ENCODE measurements at regions not wholly inside any gene's neighbourhood (a gene's known extent, or its start where the extent isn't known, plus 50 kb on each side); places are given as distances from the start of the nearest gene placed in this dataset.
"Not testable (repeated sequence)": the region's sequence is repeated elsewhere in the genome, so short reads cannot be mapped to it uniquely, and the experiment has no call there.

GRCh38 chr2:175872721-175873120 lies 129.3 kb downstream of the LNPK start:
- no peak for FAIRE-seq

GRCh38 chr2:175872005-175872348 lies 130.1 kb downstream of the LNPK start:
- no peak for FAIRE-seq

GRCh38 chr2:175871331-175872004 lies 130.6 kb downstream of the LNPK start:
- FAIRE-seq, result no peak

GRCh38 chr2:175865716-175866115 lies 136.4 kb downstream of the LNPK start:
- no peak for FAIRE-seq

GRCh38 chr2:175864137-175864850 lies 137.8 kb downstream of the LNPK start:
- FAIRE-seq, result no peak

GRCh38 chr2:175861958-175862357 lies 140.1 kb downstream of the LNPK start:
- FAIRE-seq, result no peak

GRCh38 chr2:175855794-175856453 lies 146.1 kb downstream of the LNPK start:
- FAIRE-seq, result no peak

GRCh38 chr2:175855236-175855635 lies 146.8 kb downstream of the LNPK start:
- no peak for FAIRE-seq

GRCh38 chr2:175854665-175855064 lies 147.4 kb downstream of the LNPK start:
- FAIRE-seq, result no peak

GRCh38 chr2:175854129-175854528 lies 147.9 kb downstream of the LNPK start:
- FAIRE-seq, result no peak

- FAIRE-seq, result no peak
Observed at GRCh38 chr2:175853616-175853890, 148.5 kb downstream of the LNPK start.

- FAIRE-seq, result no peak
Observed at GRCh38 chr2:175852879-175853615, 149.0 kb downstream of the LNPK start.

GRCh38 chr2:175847128-175847527 lies 154.9 kb downstream of the LNPK start:
- no peak for FAIRE-seq

- FAIRE-seq, result no peak
Observed at GRCh38 chr2:175844169-175844568, 157.9 kb downstream of the LNPK start.

- FAIRE-seq, result no peak
Observed at GRCh38 chr2:175843625-175844024, 158.4 kb downstream of the LNPK start.

GRCh38 chr2:175842996-175843395 lies 159.1 kb downstream of the LNPK start:
- FAIRE-seq, result no peak

GRCh38 chr2:175840765-175841164 lies 161.3 kb downstream of the LNPK start:
- FAIRE-seq, result not testable (repeated sequence)

- FAIRE-seq, result no peak
Observed at GRCh38 chr2:175840256-175840655, 161.8 kb downstream of the LNPK start.

GRCh38 chr2:175838979-175839378 lies 163.1 kb downstream of the LNPK start:
- FAIRE-seq, result no peak

GRCh38 chr2:175837046-175837445 lies 165.0 kb downstream of the LNPK start:
- FAIRE-seq, result no peak

GRCh38 chr2:175836361-175836760 lies 165.7 kb downstream of the LNPK start:
- FAIRE-seq, result no peak

GRCh38 chr2:175834477-175834876 lies 167.6 kb downstream of the LNPK start:
- FAIRE-seq, result no peak

GRCh38 chr2:175832866-175833265 lies 169.2 kb downstream of the LNPK start:
- no peak for FAIRE-seq

GRCh38 chr2:175829741-175830140 lies 172.3 kb downstream of the LNPK start:
- no peak for FAIRE-seq
